Fibroblast of the aortic adventitia (primary cell): ENCODE measurements at regions not wholly inside any gene's neighbourhood (a gene's known extent, or its start where the extent isn't known, plus 50 kb on each side); places are given as distances from the start of the nearest gene placed in this dataset.

Experiments used
- DNase-seq: peaks from one replicate; pipeline ENCODE4 v3.0.0-alpha.2; 2010; ENCODE audit warnings: low read depth
- H3K4me3 ChIP-seq: 2 replicates; pipeline ENCODE4 v1.5.1; 2011; ENCODE audit warnings: low read depth, mild to moderate bottlenecking, control low read depth, low read length, moderate library complexity
- TF ChIP-seq, protein P1 (sequence below): IDR thresholded peaks from 2 replicates; pipeline ENCODE4 v1.5.1; 2011; ENCODE audit warnings: mild to moderate bottlenecking, low read length, control low read depth, inconsistent platforms; ENCODE audit not compliant: insufficient read depth

DNA sequence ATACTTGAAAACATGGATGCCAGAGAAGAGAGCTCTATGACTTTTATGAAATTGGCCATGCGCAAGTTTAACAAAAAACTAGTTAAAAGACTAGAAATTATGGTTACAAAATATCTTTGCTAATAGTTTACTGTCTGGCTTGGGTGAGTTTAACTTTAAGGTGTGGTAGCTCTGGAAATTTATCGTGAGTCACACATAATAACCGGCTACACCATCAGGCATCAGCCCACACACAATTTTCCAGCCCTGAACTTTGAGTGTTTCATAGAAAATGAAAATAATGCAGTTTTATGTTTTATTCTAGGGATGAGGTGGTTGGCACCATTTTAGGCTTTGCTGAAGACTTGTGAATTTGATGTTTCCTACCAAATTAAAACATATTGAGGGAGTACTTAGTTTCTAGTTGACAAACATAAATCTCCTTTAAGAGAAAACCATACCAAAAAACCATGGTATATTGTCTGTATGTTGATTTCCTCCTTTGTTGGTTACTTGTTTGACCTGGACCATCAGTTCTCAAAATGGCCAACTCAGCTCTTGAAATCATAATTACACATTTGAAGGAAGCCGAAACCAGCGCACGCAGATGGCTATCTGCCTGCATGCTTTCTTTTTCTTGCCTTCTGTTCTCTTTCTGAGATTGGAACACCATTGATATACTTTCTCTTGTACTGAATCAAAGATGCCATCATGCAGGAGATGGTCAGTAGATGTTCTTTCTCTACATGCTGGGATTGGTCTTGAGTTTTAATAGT lies 125.1 kb downstream of the AKAP11 start:
- DNase-seq: peak; percentile 15
- H3K4me3 ChIP-seq: no peak overlapping the region
- TF ChIP-seq, protein P1, sequence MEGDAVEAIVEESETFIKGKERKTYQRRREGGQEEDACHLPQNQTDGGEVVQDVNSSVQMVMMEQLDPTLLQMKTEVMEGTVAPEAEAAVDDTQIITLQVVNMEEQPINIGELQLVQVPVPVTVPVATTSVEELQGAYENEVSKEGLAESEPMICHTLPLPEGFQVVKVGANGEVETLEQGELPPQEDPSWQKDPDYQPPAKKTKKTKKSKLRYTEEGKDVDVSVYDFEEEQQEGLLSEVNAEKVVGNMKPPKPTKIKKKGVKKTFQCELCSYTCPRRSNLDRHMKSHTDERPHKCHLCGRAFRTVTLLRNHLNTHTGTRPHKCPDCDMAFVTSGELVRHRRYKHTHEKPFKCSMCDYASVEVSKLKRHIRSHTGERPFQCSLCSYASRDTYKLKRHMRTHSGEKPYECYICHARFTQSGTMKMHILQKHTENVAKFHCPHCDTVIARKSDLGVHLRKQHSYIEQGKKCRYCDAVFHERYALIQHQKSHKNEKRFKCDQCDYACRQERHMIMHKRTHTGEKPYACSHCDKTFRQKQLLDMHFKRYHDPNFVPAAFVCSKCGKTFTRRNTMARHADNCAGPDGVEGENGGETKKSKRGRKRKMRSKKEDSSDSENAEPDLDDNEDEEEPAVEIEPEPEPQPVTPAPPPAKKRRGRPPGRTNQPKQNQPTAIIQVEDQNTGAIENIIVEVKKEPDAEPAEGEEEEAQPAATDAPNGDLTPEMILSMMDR: no peak

DNA sequence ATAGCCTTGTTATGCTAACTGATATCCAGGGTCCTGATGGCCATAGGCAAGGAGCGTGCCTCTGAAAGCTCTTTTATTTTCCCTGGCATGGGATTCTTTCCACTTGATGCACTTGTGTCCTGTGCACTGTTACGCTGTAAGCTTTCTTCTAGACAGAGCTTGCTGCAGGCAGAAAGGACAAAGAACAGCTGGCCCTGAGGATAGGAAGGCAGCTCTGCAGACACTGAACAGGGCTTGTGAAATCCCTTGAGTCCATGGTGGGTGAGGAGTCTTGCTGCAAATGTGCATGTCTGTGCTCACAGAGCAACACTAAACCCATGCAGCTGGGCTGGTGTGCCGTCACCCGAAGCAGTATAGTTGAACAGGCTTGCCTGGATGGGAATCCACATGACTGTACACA lies 126.6 kb downstream of the AKAP11 start:
- H3K4me3 ChIP-seq: no peak overlapping the region
- TF ChIP-seq, protein P1: no peak
- DNase-seq: peak; percentile 2

GRCh38 chr13:42400188-42400833 lies 128.4 kb downstream of the AKAP11 start:
- DNase-seq: no peak
- H3K4me3 ChIP-seq: no peak overlapping the region
- TF ChIP-seq, protein P1: no peak

DNA sequence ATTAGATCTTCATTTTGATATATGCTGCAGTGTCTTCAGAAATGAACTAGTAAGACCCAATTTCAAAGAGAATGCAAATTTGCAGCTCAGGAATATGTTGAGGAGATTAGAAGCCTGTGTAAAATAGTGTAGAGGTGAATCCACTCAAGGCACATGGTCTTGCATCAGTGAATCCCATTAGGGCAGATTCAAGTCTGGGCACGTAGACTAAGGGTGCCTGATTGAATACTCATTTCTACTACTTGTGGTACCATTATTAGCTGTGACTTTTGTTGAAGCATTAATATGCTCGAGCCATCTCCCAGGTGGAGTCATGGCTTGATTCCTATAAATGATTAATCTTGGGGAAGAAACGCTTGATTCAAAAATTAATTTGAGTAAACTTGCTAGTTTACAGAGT lies 129.4 kb downstream of the AKAP11 start:
- no peak overlapping the region for H3K4me3 ChIP-seq
- no peak for DNase-seq
- TF ChIP-seq, protein P1: no peak

- H3K4me3 ChIP-seq: no peak overlapping the region
Observed at GRCh38 chr13:42405665-42406390, 133.9 kb downstream of the AKAP11 start.

DNA sequence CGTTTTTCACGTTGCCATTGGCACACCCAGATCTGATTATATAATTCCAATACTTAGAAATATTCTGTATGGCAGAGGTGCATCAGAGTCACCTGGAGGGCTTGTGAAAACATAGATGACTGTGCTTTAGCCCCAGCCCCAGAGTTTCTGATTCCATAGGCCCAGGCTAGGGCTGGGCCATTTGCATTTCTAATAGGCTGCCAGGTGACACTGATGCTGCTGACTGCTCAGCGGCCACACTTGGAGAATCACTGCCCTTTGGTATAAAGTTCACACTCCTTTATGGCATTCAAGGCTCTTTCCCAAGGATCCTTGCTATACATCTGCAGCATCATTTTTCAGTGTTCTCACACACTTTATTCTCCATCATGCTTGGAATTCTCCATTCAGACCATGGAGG lies 137.1 kb downstream of the AKAP11 start:
- TF ChIP-seq, protein P1: no peak
- DNase-seq: no peak
- no peak overlapping the region for H3K4me3 ChIP-seq

More at GRCh38 chr13:42405665-42406390, 133.9 kb downstream of the AKAP11 start:
- DNase-seq: peak; percentile 16
- TF ChIP-seq, protein P1: no peak
